ENCODE measurements at regions not wholly inside any gene's neighbourhood (a gene's known extent, or its start where the extent isn't known, plus 50 kb on each side); places are given as distances from the start of the nearest gene placed in this dataset.
"Not testable (repeated sequence)": the region's sequence is repeated elsewhere in the genome, so short reads cannot be mapped to it uniquely, and the experiment has no call there.

GRCh38 chr10:114732931-114733330 lies 74.9 kb upstream of the ABLIM1 start:
- H3K4me1 ChIP-seq (ENCODE audit: insufficient read depth, low read length) = no peaks in the 10 kb centered on the region
- H3K27ac ChIP-seq (ENCODE audit: low read depth, low read length) = no peak overlapping the region
- WGBS = 100% methylated on average over 1 of the region's 1 CpG
- no peaks in the 10 kb centered on the region for H3K9me3 ChIP-seq (ENCODE audit: insufficient read depth, low read depth, low read length)
- no peak overlapping the region for H3K9ac ChIP-seq (ENCODE audit: low read depth, low read length)
- H3K36me3 ChIP-seq (ENCODE audit: insufficient read depth, low read length) = no peaks in the 10 kb centered on the region
- no peaks in the 10 kb centered on the region for H3K27me3 ChIP-seq (ENCODE audit: insufficient read depth, low read length)
- no peak overlapping the region for H3K4me3 ChIP-seq (ENCODE audit: low read length)

DNA sequence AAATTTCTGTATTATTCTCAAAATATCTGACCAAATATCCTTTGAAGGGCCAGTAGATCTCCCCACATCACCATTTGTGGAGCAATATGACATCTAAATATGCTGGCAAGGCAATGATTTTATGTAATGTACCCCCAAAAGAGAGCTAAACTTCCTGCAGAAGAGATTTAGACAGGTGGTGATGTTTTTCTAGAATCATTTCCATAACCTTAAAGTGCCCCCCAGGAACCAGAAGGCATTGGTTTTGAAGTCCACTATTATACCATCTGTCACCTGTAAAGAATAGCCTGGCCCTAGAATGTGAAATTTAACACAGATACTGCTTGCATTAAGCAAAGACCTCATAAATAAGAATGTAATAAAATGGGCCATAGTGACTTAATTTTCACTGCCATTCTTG lies 77.9 kb upstream of the ABLIM1 start:
- no peaks in the 10 kb centered on the region for H3K27me3 ChIP-seq (ENCODE audit: insufficient read depth, low read length)
- no peak overlapping the region for H3K9ac ChIP-seq (ENCODE audit: low read depth, low read length)
- no peak overlapping the region for H3K4me3 ChIP-seq (ENCODE audit: low read length)
- no peaks in the 10 kb centered on the region for H3K4me1 ChIP-seq (ENCODE audit: insufficient read depth, low read length)
- no peaks in the 10 kb centered on the region for H3K9me3 ChIP-seq (ENCODE audit: insufficient read depth, low read depth, low read length)
- H3K27ac ChIP-seq (ENCODE audit: low read depth, low read length) = no peak overlapping the region
- no peaks in the 10 kb centered on the region for H3K36me3 ChIP-seq (ENCODE audit: insufficient read depth, low read length)

- Histone ChIP-seq H3K36me3 (ENCODE audit: insufficient read depth, low read length) (no peaks in the 10 kb centered on the region), H3K4me1 (ENCODE audit: insufficient read depth, low read length) (no peaks in the 10 kb centered on the region), H3K27me3 (ENCODE audit: insufficient read depth, low read length) (no peaks in the 10 kb centered on the region), H3K9ac (ENCODE audit: low read depth, low read length) (no peak overlapping the region), H3K9me3 (ENCODE audit: insufficient read depth, low read depth, low read length) (no peaks in the 10 kb centered on the region), H3K4me3 (ENCODE audit: low read length) (no peak overlapping the region), H3K27ac (ENCODE audit: low read depth, low read length) (no peak overlapping the region)
- WGBS = 96% methylated on average over 6 of the region's 6 CpGs
Observed at GRCh38 chr10:114743521-114744231, 77.9 kb upstream of the FHIP2A start.

DNA sequence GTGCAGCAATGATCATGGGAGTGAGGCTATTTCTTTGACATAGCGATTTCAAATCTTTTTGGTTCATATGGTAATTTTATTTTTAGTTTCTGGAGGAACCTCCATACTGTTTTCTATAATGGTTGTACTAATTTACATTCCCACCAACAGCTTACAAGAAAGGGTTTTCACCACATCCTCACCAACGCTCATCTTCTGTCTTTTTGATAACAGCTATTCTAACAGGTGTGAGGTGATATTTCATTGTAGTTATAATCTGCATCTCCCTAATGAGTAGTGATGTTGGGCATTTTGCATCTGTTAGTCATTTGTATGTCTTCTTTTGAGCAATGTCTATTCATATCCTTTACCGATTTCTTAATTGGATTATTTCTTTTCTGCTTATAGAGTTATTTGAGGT lies 75.0 kb upstream of the FHIP2A start:
- Histone ChIP-seq H3K9ac (ENCODE audit: low read depth, low read length) (no peak overlapping the region), H3K9me3 (ENCODE audit: insufficient read depth, low read depth, low read length) (no peaks in the 10 kb centered on the region), H3K4me1 (ENCODE audit: insufficient read depth, low read length) (no peaks in the 10 kb centered on the region), H3K4me3 (ENCODE audit: low read length) (no peak overlapping the region), H3K27me3 (ENCODE audit: insufficient read depth, low read length) (no peaks in the 10 kb centered on the region), H3K27ac (ENCODE audit: low read depth, low read length) (no peak overlapping the region), H3K36me3 (ENCODE audit: insufficient read depth, low read length) (no peaks in the 10 kb centered on the region)
- WGBS = 100% methylated on average over 1 of the region's 3 CpGs

DNA sequence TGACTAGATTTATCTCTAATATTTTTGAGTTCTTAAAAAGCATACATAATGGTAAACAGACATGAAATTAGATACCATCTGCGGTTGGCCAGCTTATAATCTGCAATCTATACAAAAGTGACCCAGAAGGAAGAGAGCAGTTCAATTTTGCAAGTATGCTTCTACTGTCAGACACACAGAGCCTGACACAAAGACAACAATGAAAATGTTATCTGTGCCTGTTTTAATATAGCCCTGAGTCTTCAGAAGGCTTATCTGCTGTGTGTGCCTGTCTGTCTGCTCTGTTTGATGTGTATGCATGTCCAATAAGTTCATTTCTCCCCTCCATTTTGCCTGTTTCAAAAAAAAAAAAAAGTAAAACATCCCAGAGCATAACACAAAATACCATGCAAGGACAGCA lies 73.3 kb upstream of the FHIP2A start:
- Histone ChIP-seq H3K4me3 (ENCODE audit: low read length) (no peak overlapping the region), H3K27me3 (ENCODE audit: insufficient read depth, low read length) (no peaks in the 10 kb centered on the region), H3K9me3 (ENCODE audit: insufficient read depth, low read depth, low read length) (no peaks in the 10 kb centered on the region), H3K36me3 (ENCODE audit: insufficient read depth, low read length) (no peaks in the 10 kb centered on the region), H3K4me1 (ENCODE audit: insufficient read depth, low read length) (no peaks in the 10 kb centered on the region), H3K9ac (ENCODE audit: low read depth, low read length) (no peak overlapping the region), H3K27ac (ENCODE audit: low read depth, low read length) (no peak overlapping the region)
- 96% methylated on average over 1 of the region's 1 CpG for WGBS

GRCh38 chr10:114749014-114749413 lies 72.6 kb upstream of the FHIP2A start:
- H3K27ac ChIP-seq (ENCODE audit: low read depth, low read length) = no peak overlapping the region
- H3K36me3 ChIP-seq (ENCODE audit: insufficient read depth, low read length) = no peaks in the 10 kb centered on the region
- H3K27me3 ChIP-seq (ENCODE audit: insufficient read depth, low read length) = no peaks in the 10 kb centered on the region
- H3K9ac ChIP-seq (ENCODE audit: low read depth, low read length) = no peak overlapping the region
- H3K9me3 ChIP-seq (ENCODE audit: insufficient read depth, low read depth, low read length) = no peaks in the 10 kb centered on the region
- no peak overlapping the region for H3K4me3 ChIP-seq (ENCODE audit: low read length)
- H3K4me1 ChIP-seq (ENCODE audit: insufficient read depth, low read length) = no peaks in the 10 kb centered on the region
- 96% methylated on average over 3 of the region's 3 CpGs for WGBS

- no peaks in the 10 kb centered on the region for H3K27me3 ChIP-seq (ENCODE audit: insufficient read depth, low read length)
- 88% methylated on average over 6 of the region's 6 CpGs for WGBS
- no peak overlapping the region for H3K27ac ChIP-seq (ENCODE audit: low read depth, low read length)
- H3K4me3 ChIP-seq (ENCODE audit: low read length) = no peak overlapping the region
- H3K9ac ChIP-seq (ENCODE audit: low read depth, low read length) = no peak overlapping the region
- no peaks in the 10 kb centered on the region for H3K4me1 ChIP-seq (ENCODE audit: insufficient read depth, low read length)
- H3K36me3 ChIP-seq (ENCODE audit: insufficient read depth, low read length) = no peaks in the 10 kb centered on the region
- H3K9me3 ChIP-seq (ENCODE audit: insufficient read depth, low read depth, low read length) = no peaks in the 10 kb centered on the region
Observed at GRCh38 chr10:114749510-114749909, 72.1 kb upstream of the FHIP2A start.

DNA sequence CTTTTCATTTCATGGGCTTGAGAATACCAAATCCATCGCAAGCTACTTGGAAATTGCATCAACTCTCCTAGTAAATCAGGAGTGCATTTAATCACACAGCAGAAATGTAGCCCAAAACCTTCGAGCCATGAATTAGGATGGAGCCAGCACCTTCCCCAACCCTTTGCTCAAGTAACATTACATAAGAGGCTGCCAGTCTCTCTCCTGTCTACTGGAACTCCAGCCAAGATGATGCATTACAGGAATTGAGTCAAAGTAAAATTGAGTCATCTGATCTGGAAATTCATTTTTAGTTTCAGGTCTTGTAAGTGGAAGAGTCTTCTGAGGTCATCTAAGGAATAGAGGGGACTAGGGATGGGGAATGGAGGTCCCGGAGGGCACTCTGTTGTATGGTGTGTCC lies 69.7 kb upstream of the FHIP2A start:
- no peaks in the 10 kb centered on the region for H3K36me3 ChIP-seq (ENCODE audit: insufficient read depth, low read length)
- 97% methylated on average over 3 of the region's 3 CpGs for WGBS
- H3K27me3 ChIP-seq (ENCODE audit: insufficient read depth, low read length) = no peaks in the 10 kb centered on the region
- no peak overlapping the region for H3K9ac ChIP-seq (ENCODE audit: low read depth, low read length)
- no peak overlapping the region for H3K27ac ChIP-seq (ENCODE audit: low read depth, low read length)
- no peak overlapping the region for H3K4me3 ChIP-seq (ENCODE audit: low read length)
- no peaks in the 10 kb centered on the region for H3K9me3 ChIP-seq (ENCODE audit: insufficient read depth, low read depth, low read length)
- H3K4me1 ChIP-seq (ENCODE audit: insufficient read depth, low read length) = no peaks in the 10 kb centered on the region

DNA sequence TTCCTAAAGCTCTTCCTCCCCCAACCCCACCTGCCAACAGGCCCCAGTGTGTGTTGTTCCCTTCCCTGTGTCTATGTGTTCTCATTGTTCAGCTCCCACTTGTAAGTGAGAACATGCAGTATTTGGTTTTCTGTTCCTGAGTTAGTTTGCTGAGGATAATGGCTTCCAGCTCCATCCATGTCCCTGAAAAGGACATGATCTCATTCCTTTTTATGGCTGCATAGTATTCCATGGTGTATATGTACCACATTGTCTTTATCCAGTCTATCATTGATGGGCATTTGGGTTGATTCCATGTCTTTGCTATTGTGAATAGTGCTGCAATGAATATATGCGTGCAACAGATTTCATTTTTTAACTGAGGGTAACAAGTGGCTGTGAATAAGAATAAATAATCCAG lies 69.0 kb upstream of the FHIP2A start:
- not testable (repeated sequence) for H3K36me3 ChIP-seq (ENCODE audit: insufficient read depth, low read length); H3K4me3 ChIP-seq (ENCODE audit: low read length); H3K27ac ChIP-seq (ENCODE audit: low read depth, low read length); H3K27me3 ChIP-seq (ENCODE audit: insufficient read depth, low read length); H3K9me3 ChIP-seq (ENCODE audit: insufficient read depth, low read depth, low read length); H3K9ac ChIP-seq (ENCODE audit: low read depth, low read length); H3K4me1 ChIP-seq (ENCODE audit: insufficient read depth, low read length)
- WGBS = 100% methylated on average over 1 of the region's 1 CpG

- Histone ChIP-seq H3K27me3 (ENCODE audit: insufficient read depth, low read length) (no peaks in the 10 kb centered on the region), H3K9me3 (ENCODE audit: insufficient read depth, low read depth, low read length) (no peaks in the 10 kb centered on the region), H3K4me3 (ENCODE audit: low read length) (no peak overlapping the region), H3K4me1 (ENCODE audit: insufficient read depth, low read length) (no peaks in the 10 kb centered on the region), H3K9ac (ENCODE audit: low read depth, low read length) (no peak overlapping the region), H3K27ac (ENCODE audit: low read depth, low read length) (no peak overlapping the region), H3K36me3 (ENCODE audit: insufficient read depth, low read length) (no peaks in the 10 kb centered on the region)
- WGBS = 91% methylated on average over 5 of the region's 5 CpGs
Observed at GRCh38 chr10:114753126-114753525, 68.5 kb upstream of the FHIP2A start.

GRCh38 chr10:114754445-114755320 lies 66.9 kb upstream of the FHIP2A start:
- Histone ChIP-seq H3K4me3 (ENCODE audit: low read length) (no peak overlapping the region), H3K9ac (ENCODE audit: low read depth, low read length) (no peak overlapping the region), H3K9me3 (ENCODE audit: insufficient read depth, low read depth, low read length) (no peaks in the 10 kb centered on the region), H3K27ac (ENCODE audit: low read depth, low read length) (no peak overlapping the region), H3K27me3 (ENCODE audit: insufficient read depth, low read length) (no peaks in the 10 kb centered on the region), H3K4me1 (ENCODE audit: insufficient read depth, low read length) (peaks cover 5% of the 10 kb centered on the region; the same call in 1 of the 2 replicates), H3K36me3 (ENCODE audit: insufficient read depth, low read length) (no peaks in the 10 kb centered on the region)
- 82% methylated on average over 15 of the region's 15 CpGs for WGBS
